ENCODE measurements at regions not wholly inside any gene's neighbourhood (a gene's known extent, or its start where the extent isn't known, plus 50 kb on each side); places are given as distances from the start of the nearest gene placed in this dataset.

DNA sequence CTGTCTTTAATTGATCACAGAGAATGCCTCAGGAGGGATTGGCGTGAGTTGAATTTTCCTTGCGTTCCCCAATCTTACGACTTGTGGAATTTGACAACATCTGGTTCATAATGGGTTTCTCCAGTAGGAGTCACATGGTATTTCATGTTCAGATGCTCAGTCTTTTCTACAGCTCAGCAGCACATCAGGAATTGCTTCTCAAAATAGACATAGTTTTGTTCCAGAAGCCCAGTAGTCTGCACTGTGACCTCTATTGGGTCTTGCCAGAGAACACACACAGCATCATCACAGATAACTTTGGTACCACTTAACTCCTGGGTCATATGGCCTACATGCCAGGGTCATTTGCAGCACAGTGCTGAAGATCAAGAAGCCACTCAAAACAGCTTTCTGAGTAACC lies 282.5 kb upstream of the HTR2A start:
- H3K4me3 ChIP-seq (ENCODE audit: low read length): no peak overlapping the region
- TF ChIP-seq, protein P1, sequence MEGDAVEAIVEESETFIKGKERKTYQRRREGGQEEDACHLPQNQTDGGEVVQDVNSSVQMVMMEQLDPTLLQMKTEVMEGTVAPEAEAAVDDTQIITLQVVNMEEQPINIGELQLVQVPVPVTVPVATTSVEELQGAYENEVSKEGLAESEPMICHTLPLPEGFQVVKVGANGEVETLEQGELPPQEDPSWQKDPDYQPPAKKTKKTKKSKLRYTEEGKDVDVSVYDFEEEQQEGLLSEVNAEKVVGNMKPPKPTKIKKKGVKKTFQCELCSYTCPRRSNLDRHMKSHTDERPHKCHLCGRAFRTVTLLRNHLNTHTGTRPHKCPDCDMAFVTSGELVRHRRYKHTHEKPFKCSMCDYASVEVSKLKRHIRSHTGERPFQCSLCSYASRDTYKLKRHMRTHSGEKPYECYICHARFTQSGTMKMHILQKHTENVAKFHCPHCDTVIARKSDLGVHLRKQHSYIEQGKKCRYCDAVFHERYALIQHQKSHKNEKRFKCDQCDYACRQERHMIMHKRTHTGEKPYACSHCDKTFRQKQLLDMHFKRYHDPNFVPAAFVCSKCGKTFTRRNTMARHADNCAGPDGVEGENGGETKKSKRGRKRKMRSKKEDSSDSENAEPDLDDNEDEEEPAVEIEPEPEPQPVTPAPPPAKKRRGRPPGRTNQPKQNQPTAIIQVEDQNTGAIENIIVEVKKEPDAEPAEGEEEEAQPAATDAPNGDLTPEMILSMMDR (conservative IDR thresholded peaks at IDR 0.05; ENCODE audit: low read depth, low read length): no peak
- DNase-seq (ENCODE audit: low read depth): no peak

DNA sequence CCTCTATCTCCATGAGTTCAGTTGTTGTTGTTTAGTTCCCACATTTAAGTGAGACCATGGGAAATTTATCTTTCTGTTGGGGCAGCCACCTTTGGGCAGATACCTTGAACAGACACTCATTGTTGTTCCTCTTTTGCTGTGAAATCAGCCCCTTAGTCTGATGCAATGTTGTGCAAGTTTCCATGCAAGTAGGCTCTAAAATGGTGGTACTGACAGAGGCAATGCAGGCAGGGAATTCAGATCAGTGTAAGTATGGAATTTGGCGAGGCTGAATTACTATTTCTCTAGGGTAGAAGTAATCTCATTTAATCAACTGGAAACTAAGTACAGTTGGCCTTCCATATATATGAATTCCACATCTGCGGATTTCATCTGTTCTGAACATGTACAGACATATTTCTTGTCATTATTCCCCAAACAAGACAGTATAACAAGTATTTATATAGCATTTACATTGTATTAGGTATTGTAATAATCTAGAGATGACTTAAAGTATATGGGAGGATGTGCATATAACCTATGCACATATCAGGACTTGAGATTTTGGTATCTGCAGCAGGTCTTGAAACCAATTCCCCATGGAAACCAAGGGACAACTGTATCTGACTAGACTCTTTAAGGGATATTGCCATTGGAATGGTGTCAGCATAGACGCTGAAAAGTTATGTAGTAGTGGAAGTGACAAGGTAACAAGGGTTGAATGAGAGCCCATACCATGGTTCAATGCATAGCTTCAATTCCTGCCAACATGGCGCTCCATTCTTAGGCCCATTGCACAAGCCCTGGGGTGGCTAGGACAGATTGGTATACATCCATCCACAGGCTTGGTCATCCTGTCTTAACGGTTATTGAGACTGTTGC lies 281.5 kb upstream of the HTR2A start:
- DNase-seq (ENCODE audit: low read depth): no peak
- no peak overlapping the region for H3K4me3 ChIP-seq (ENCODE audit: low read length)
- TF ChIP-seq, protein P1 (conservative IDR thresholded peaks at IDR 0.05; ENCODE audit: low read depth, low read length): no peak

DNA sequence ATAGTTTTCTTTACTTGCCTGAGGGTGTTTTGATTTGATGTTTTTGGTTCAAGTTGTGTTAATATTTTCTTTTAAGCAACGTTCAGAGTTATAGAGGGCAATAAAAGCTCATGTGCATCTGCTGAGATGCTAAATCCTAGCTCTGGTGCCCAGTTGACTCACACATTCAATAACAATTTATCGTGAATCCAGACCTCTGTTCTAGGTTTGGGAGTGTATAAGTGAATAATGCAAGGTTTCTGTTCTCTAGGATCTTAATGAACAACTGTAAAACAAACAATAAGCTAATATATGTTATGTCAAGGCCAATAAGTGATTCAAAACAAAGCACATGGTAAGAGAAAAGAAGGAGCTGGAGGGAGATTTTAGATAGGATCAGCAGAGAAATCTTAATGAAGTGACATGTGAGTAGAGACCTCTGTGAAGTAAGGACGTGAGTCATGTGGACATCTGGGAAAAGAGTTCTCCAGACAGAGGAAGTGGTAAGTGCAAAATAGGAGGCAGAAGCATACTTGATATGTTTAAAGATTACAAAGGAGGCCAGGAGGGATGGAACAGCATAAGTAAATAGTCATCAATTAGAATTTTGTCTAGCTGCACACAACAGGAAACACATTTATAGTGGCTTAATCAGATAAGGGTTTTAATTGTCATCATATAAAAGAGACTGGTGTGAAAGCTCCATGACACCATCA lies 278.5 kb upstream of the HTR2A start:
- H3K4me3 ChIP-seq (ENCODE audit: low read length): no peak overlapping the region
- DNase-seq (ENCODE audit: low read depth): peak; percentile 42
- TF ChIP-seq, protein P1 (conservative IDR thresholded peaks at IDR 0.05; ENCODE audit: low read depth, low read length): no peak

DNA sequence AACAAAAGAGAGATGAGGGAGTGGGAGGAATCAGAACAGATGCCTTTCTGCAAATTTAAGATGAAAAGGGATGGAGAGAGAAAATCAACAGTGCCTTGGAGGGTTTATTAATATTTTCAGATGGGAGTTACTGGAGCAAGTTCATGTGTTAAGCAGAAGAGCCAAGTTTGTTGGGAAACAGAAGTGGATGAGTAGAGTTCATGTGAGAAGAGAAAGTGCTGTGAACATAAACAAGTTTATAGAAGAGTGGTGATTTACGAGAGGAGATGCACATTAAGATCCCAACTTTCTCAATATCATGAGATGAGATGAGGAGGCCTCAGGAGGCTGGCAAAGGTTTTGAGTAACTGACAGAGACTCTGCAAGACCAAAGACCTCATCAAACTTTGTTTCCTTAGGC lies 274.1 kb upstream of the HTR2A start:
- TF ChIP-seq, protein P1 (conservative IDR thresholded peaks at IDR 0.05; ENCODE audit: low read depth, low read length): no peak
- DNase-seq (ENCODE audit: low read depth): no peak
- no peak overlapping the region for H3K4me3 ChIP-seq (ENCODE audit: low read length)

DNA sequence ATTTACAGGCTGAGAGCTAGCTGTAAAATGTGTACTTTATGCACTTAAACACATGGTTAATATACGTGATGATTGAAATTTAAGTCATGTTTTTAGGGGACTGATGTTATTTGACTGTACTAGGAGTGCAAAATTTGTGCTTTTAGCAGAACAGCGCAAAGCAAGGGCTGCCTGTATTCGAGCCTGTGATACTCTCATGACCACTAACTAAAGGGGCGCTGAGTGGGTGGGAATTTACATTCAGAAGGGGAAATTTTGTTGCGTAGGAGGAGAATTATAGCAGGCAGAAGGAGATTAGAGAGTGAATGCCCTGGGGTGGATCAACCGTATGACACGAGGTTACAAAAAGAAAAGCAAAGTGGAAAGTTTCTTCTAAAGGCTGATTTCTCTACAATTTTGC lies 271.8 kb upstream of the HTR2A start:
- TF ChIP-seq, protein P1 (conservative IDR thresholded peaks at IDR 0.05; ENCODE audit: low read depth, low read length): no peak
- DNase-seq (ENCODE audit: low read depth): peak; percentile 34
- no peak overlapping the region for H3K4me3 ChIP-seq (ENCODE audit: low read length)

DNA sequence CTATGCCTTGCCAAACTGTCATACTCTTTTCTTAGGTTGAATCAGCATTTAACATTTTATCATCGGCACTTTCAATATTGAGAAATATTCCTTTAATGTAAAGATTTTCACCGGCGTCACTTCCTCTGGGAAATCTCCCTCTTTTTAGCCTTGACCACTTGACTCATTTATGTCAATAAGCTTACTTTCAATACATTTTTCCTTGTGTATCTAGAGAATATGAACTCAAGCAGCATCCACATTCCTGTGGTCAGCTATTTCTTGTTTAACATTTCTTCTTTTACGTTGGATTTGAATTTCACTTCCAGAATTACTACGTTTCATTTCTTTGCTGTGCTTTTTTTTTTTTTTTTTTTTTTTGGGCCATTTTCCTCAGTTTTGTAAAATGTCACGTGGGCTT lies 271.2 kb upstream of the HTR2A start:
- TF ChIP-seq, protein P1 (conservative IDR thresholded peaks at IDR 0.05; ENCODE audit: low read depth, low read length): no peak
- peak; percentile 37 for DNase-seq (ENCODE audit: low read depth)
- H3K4me3 ChIP-seq (ENCODE audit: low read length): no peak overlapping the region
